ENCODE measurements at regions not wholly inside any gene's neighbourhood (a gene's known extent, or its start where the extent isn't known, plus 50 kb on each side); places are given as distances from the start of the nearest gene placed in this dataset.

GRCh38 chr2:16330982-16331381 is 334.7 kb downstream of the CYRIA start:
- no peak overlapping the region for H3K4ac ChIP-seq (replicated peaks; ENCODE audit: insufficient read length, low read depth, low read length)
- no peak overlapping the region for H2BK5ac ChIP-seq (ENCODE audit: low read depth, low read length)
- H2BK15ac ChIP-seq (ENCODE audit: low read length) = no peak overlapping the region
- H3K27ac ChIP-seq (ENCODE audit: low read depth, low read length) = no peak overlapping the region
- no peak overlapping the region for H3K56ac ChIP-seq (replicated peaks; ENCODE audit: insufficient read length, low read depth, low read length)
- H2BK20ac ChIP-seq (ENCODE audit: low read length) = 0 out of 2 replicates have a peak overlapping the region, but pooled peaks have one; percentile 44
- H3K4me3 ChIP-seq (ENCODE audit: extremely low read depth in 1 of 4, insufficient read depth in 2 of 4, low read depth in 3 of 4, low read length in 4 of 4) = peak overlapping the region in 1 of 4 experiments; percentile 9; a peak in 2 of 8 replicates
- no peaks in the 10 kb centered on the region for H3K36me3 ChIP-seq (ENCODE audit: control insufficient read depth in 2 of 4, insufficient read depth in 4 of 4, low read length in 3 of 4)
- peak overlapping the region; percentile 44 to 53; a peak in 3 of 4 replicates for H3K4me2 ChIP-seq (ENCODE audit: insufficient read depth in 1 of 2, low read depth in 2 of 2, low read length in 2 of 2)
- DNase-seq (ENCODE audit: low read depth in 1 of 2, low spot score in 2 of 2) = no peak
- ChIA-PET CTCF (ENCODE audit: partially characterized antibody) (no interaction called here), POLR2A (ENCODE audit: partially characterized antibody) (no interaction called here)
- no peak overlapping the region for H4K5ac ChIP-seq (ENCODE audit: insufficient read length, low read depth, low read length)
- no peak overlapping the region for H2AFZ ChIP-seq (ENCODE audit: low read length)
- TF ChIP-seq MAX (IDR thresholded peaks at IDR 0.05) = peak; percentile 47
- TF ChIP-seq POLR2A (IDR thresholded peaks at IDR 0.05; ENCODE audit: control extremely low read depth in 1 of 2, low read depth in 2 of 2, low read length in 2 of 2) = no peak
- no peak overlapping the region for H4K91ac ChIP-seq (replicated peaks; ENCODE audit: insufficient read length, low read length)
- H3K14ac ChIP-seq (ENCODE audit: insufficient read length) = no peak overlapping the region
- no peaks in the 10 kb centered on the region for H3K79me1 ChIP-seq (ENCODE audit: low read depth, low read length)
- H4K20me1 ChIP-seq (replicated peaks in 1 of 2; ENCODE audit: control insufficient read depth in 1 of 2, insufficient read depth in 2 of 2, low read length in 2 of 2) = no peaks in the 10 kb centered on the region
- no peak overlapping the region for H3K23ac ChIP-seq (ENCODE audit: insufficient read length)
- no peak overlapping the region for H3K18ac ChIP-seq (ENCODE audit: extremely low read depth, low read length)
- H2BK120ac ChIP-seq (replicated peaks; ENCODE audit: low read depth, low read length) = peak overlapping the region; percentile 10
- 51% methylated on average over 5 of the region's 5 CpGs; no CpG with 5 or more reads in 1 of the 2 experiments for WGBS, 2 experiments (ENCODE audit: extremely low coverage in 1 of 2, insufficient coverage in 1 of 2, insufficient read length in 1 of 2, insufficient replicate concordance in 2 of 2, low coverage in 1 of 2, low lambda C conversion rate in 2 of 2, missing lambda C conversion rate in 1 of 2)
- H3K4me1 ChIP-seq (replicated peaks in 1 of 4; ENCODE audit: control insufficient read depth in 3 of 4, insufficient read depth in 4 of 4, low read length in 3 of 4) = peaks cover 9 to 16% (median 14%) of the 10 kb centered on the region in 4 experiments
- no peak overlapping the region for H2BK12ac ChIP-seq (ENCODE audit: low read depth, low read length)
- H3K23me2 ChIP-seq (ENCODE audit: low read depth, low read length) = no peaks in the 10 kb centered on the region; the same call in 1 of the 2 replicates
- no peak overlapping the region for H3K9ac ChIP-seq (replicated peaks in 1 of 4; ENCODE audit: extremely low read depth in 1 of 4, low read depth in 3 of 4, low read length in 3 of 4)
- H3K27me3 ChIP-seq (replicated peaks in 1 of 4; ENCODE audit: control insufficient read depth in 3 of 4, extremely low read depth in 1 of 4, insufficient read depth in 3 of 4, low read length in 3 of 4) = peaks cover 0 to 4% (median 1%) of the 10 kb centered on the region in 4 experiments; a peak in 1 of 7 replicates
- no peak for FAIRE-seq
- H2AK5ac ChIP-seq (ENCODE audit: low read depth, low read length) = no peak overlapping the region
- H3K79me2 ChIP-seq (ENCODE audit: control insufficient read depth in 1 of 2, insufficient read depth in 2 of 2, low read length in 2 of 2) = no peaks in the 10 kb centered on the region
- H3K9me3 ChIP-seq (ENCODE audit: insufficient read depth in 2 of 2, low read depth in 1 of 2, low read length in 1 of 2) = no peaks in the 10 kb centered on the region
- no peak overlapping the region for H4K8ac ChIP-seq (ENCODE audit: extremely low read depth, insufficient read depth, low read length)

Data from H1 (cell line).